ENCODE measurements at regions not wholly inside any gene's neighbourhood (a gene's known extent, or its start where the extent isn't known, plus 50 kb on each side); places are given as distances from the start of the nearest gene placed in this dataset.

GRCh38 chr14:40525314-40525713 is 1081.4 kb upstream of the LRFN5 start:
- no peak for TF ChIP-seq CTCF (IDR thresholded peaks at IDR 0.05)
- no peak for TF ChIP-seq POLR2AphosphoS5 (IDR thresholded peaks at IDR 0.05; ENCODE audit: low read depth, low read length)
- no peak for TF ChIP-seq MAX (IDR thresholded peaks at IDR 0.05; ENCODE audit: low read depth)
- TF ChIP-seq, protein P1, sequence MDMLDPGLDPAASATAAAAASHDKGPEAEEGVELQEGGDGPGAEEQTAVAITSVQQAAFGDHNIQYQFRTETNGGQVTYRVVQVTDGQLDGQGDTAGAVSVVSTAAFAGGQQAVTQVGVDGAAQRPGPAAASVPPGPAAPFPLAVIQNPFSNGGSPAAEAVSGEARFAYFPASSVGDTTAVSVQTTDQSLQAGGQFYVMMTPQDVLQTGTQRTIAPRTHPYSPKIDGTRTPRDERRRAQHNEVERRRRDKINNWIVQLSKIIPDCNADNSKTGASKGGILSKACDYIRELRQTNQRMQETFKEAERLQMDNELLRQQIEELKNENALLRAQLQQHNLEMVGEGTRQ (IDR thresholded peaks at IDR 0.05; ENCODE audit: borderline replicate concordance, low read depth, low read length) = no peak
- TF ChIP-seq SIN3A (IDR thresholded peaks at IDR 0.05; ENCODE audit: borderline replicate concordance, low read depth, low read length) = no peak
- no peak for TF ChIP-seq FOSL2 (IDR thresholded peaks at IDR 0.05; ENCODE audit: borderline replicate concordance, low read depth)
- no peak for TF ChIP-seq EZH2phosphoT487 (IDR thresholded peaks at IDR 0.05; ENCODE audit: borderline replicate concordance, low read depth)
- no peak for TF ChIP-seq FOXM1 (IDR thresholded peaks at IDR 0.05; ENCODE audit: low read depth)
- TF ChIP-seq ZBTB33 (IDR thresholded peaks at IDR 0.05; ENCODE audit: borderline replicate concordance, low read depth) = no peak
- no peak for TF ChIP-seq EP300 (IDR thresholded peaks at IDR 0.05; ENCODE audit: borderline replicate concordance in 1 of 2, low read depth in 1 of 2, low read length in 1 of 2)
- TF ChIP-seq CHD2 (IDR thresholded peaks at IDR 0.05; ENCODE audit: low read length, partially characterized antibody) = no peak
- TF ChIP-seq TAF1 (IDR thresholded peaks at IDR 0.05; ENCODE audit: borderline replicate concordance, low read depth, low read length) = no peak
